ENCODE measurements at regions not wholly inside any gene's neighbourhood (a gene's known extent, or its start where the extent isn't known, plus 50 kb on each side); places are given as distances from the start of the nearest gene placed in this dataset.

DNA sequence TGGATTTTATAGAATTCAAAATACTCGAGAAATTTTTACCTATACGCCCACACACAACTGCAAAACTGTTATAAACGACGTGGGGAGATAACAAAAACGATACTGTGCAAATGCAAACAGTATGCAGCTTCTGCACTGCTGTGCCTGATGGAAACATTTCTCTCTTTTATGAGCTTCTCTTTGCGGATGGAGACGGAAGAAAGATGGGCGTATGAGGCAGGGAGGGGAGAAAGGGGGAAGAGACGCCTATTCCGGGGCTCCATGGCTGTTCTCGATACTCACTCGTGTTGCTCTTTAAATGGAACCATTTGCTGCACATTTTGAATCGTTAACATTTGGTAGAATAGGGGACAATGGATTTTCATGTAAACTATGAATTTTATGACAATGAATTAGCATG is 69.1 kb upstream of the EXOC2 start:
- TF ChIP-seq, protein P1, sequence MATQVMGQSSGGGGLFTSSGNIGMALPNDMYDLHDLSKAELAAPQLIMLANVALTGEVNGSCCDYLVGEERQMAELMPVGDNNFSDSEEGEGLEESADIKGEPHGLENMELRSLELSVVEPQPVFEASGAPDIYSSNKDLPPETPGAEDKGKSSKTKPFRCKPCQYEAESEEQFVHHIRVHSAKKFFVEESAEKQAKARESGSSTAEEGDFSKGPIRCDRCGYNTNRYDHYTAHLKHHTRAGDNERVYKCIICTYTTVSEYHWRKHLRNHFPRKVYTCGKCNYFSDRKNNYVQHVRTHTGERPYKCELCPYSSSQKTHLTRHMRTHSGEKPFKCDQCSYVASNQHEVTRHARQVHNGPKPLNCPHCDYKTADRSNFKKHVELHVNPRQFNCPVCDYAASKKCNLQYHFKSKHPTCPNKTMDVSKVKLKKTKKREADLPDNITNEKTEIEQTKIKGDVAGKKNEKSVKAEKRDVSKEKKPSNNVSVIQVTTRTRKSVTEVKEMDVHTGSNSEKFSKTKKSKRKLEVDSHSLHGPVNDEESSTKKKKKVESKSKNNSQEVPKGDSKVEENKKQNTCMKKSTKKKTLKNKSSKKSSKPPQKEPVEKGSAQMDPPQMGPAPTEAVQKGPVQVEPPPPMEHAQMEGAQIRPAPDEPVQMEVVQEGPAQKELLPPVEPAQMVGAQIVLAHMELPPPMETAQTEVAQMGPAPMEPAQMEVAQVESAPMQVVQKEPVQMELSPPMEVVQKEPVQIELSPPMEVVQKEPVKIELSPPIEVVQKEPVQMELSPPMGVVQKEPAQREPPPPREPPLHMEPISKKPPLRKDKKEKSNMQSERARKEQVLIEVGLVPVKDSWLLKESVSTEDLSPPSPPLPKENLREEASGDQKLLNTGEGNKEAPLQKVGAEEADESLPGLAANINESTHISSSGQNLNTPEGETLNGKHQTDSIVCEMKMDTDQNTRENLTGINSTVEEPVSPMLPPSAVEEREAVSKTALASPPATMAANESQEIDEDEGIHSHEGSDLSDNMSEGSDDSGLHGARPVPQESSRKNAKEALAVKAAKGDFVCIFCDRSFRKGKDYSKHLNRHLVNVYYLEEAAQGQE (IDR thresholded peaks at IDR 0.05; ENCODE audit: insufficient replicate concordance, low read depth): no peak
- TF ChIP-seq POLR2AphosphoS5 (IDR thresholded peaks at IDR 0.05; ENCODE audit: low read depth) (no peak), GABPA (IDR thresholded peaks at IDR 0.05; ENCODE audit: low read depth) (no peak), SPI1 (IDR thresholded peaks at IDR 0.05; ENCODE audit: borderline replicate concordance, low read depth) (no peak)
- TF ChIP-seq, protein P2, sequence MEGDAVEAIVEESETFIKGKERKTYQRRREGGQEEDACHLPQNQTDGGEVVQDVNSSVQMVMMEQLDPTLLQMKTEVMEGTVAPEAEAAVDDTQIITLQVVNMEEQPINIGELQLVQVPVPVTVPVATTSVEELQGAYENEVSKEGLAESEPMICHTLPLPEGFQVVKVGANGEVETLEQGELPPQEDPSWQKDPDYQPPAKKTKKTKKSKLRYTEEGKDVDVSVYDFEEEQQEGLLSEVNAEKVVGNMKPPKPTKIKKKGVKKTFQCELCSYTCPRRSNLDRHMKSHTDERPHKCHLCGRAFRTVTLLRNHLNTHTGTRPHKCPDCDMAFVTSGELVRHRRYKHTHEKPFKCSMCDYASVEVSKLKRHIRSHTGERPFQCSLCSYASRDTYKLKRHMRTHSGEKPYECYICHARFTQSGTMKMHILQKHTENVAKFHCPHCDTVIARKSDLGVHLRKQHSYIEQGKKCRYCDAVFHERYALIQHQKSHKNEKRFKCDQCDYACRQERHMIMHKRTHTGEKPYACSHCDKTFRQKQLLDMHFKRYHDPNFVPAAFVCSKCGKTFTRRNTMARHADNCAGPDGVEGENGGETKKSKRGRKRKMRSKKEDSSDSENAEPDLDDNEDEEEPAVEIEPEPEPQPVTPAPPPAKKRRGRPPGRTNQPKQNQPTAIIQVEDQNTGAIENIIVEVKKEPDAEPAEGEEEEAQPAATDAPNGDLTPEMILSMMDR (IDR thresholded peaks at IDR 0.05; ENCODE audit: insufficient read depth, low read length): no peak
- Histone ChIP-seq H3K27ac (replicated peaks) (no peak overlapping the region), H3K27me3 (ENCODE audit: insufficient read depth, poor library complexity, severe bottlenecking) (no peaks in the 10 kb centered on the region), H3K4me3 (replicated peaks; ENCODE audit: insufficient read depth, low read length) (no peak overlapping the region)
- no peak for DNase-seq (ENCODE audit: low read depth in 1 of 2, low spot score in 1 of 2)

DNA sequence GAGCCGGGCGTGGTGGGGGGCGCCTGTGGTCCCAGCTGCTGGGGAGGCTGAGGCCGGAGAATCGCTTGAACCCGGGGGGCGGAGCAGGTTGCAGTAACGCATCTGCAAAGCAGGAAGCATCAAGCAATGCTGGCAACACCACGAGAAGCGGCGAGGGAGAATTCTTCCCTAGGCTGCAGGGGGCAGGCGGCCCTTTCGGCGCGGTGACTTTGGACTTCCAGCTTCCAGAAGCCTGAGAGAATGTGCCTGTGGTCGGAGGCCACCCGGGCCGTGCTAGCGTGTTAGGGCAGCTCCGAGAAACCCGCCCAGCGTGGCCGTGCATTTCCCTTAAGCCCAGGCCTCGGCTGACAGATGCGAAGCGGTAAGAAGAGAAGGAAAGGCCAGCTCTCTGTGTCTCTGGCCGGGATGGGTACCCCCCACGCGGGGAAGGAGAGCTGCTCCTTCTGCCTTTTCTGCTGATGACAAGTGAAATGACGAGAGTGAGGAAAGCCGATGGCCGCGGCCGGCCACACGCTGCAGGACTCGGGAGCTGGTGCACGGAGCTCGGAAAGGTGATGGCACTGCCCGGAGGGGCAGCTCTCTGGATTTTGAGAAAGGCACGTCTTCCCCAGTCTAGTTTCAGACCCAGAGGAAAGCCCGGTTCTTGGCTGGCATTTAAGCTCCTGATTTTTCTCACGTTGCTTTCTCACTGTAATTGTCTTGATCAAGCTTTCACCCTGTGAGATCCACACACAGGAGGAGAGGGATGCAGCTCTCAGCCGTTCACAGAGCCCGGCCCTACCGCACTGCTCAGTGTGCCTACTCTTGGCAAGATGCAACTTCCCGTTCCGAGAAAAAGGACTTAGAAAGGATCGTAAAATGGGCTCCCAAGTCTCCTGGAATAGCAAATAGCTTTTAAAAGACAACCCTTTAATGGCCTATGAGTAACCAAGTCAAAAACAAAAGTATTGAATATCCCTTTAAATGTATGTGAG is 68.3 kb upstream of the EXOC2 start:
- no peak for TF ChIP-seq SPI1 (IDR thresholded peaks at IDR 0.05; ENCODE audit: borderline replicate concordance, low read depth)
- TF ChIP-seq, protein P2 (IDR thresholded peaks at IDR 0.05; ENCODE audit: insufficient read depth, low read length): no peak
- TF ChIP-seq, protein P1 (IDR thresholded peaks at IDR 0.05; ENCODE audit: insufficient replicate concordance, low read depth): no peak
- TF ChIP-seq POLR2AphosphoS5 (IDR thresholded peaks at IDR 0.05; ENCODE audit: low read depth): no peak
- no peak for TF ChIP-seq GABPA (IDR thresholded peaks at IDR 0.05; ENCODE audit: low read depth)
- Histone ChIP-seq H3K27me3 (ENCODE audit: insufficient read depth, poor library complexity, severe bottlenecking) (no peaks in the 10 kb centered on the region), H3K27ac (replicated peaks) (no peak overlapping the region), H3K4me3 (replicated peaks; ENCODE audit: insufficient read depth, low read length) (no peak overlapping the region)
- DNase-seq (ENCODE audit: low read depth in 1 of 2, low spot score in 1 of 2): no peak

DNA sequence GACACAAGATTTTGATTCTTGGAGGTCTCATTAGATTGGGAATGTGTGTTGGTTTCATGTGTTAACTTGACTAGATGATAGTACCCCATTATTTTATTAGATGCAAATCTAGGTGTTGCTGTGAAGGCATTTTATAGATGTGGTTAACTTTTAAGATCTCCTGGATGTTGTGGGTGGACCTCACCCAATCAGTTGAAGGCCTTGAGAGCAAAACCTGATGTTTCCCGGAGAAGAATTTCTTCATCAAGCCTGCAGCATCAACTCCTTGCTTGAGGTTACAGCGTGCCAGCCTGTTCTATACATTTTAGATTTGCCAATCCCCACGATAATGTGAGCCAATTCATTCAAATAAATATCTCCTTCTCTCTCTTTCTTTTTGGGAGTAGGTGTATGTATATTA is 66.8 kb upstream of the EXOC2 start:
- no peak for TF ChIP-seq GABPA (IDR thresholded peaks at IDR 0.05; ENCODE audit: low read depth)
- TF ChIP-seq, protein P1 (IDR thresholded peaks at IDR 0.05; ENCODE audit: insufficient replicate concordance, low read depth): no peak
- TF ChIP-seq, protein P2 (IDR thresholded peaks at IDR 0.05; ENCODE audit: insufficient read depth, low read length): no peak
- no peak for TF ChIP-seq POLR2AphosphoS5 (IDR thresholded peaks at IDR 0.05; ENCODE audit: low read depth)
- TF ChIP-seq SPI1 (IDR thresholded peaks at IDR 0.05; ENCODE audit: borderline replicate concordance, low read depth): no peak
- Histone ChIP-seq H3K27me3 (ENCODE audit: insufficient read depth, poor library complexity, severe bottlenecking) (no peaks in the 10 kb centered on the region), H3K27ac (replicated peaks) (no peak overlapping the region), H3K4me3 (replicated peaks; ENCODE audit: insufficient read depth, low read length) (no peak overlapping the region)
- DNase-seq (ENCODE audit: low read depth in 1 of 2, low spot score in 1 of 2): no peak

All from HL-60 (cell line).